Skeletal muscle satellite cell (primary cell): ENCODE measurements at regions not wholly inside any gene's neighbourhood (a gene's known extent, or its start where the extent isn't known, plus 50 kb on each side); places are given as distances from the start of the nearest gene placed in this dataset.
A peak's percentile ranks its signal among the peaks of the same experiment; 100 is the strongest.

ENCODE experiments used
- H3K27me3 ChIP-seq: 2 replicates; pipeline ENCODE4 v1.7.0; 2013; ENCODE audit warnings: low read length; ENCODE audit not compliant: control insufficient read depth, insufficient read depth
- H3K36me3 ChIP-seq: 2 replicates; pipeline ENCODE4 v1.7.0; 2013; ENCODE audit warnings: mild to moderate bottlenecking, control low read depth, low read length; ENCODE audit not compliant: insufficient read depth
- H3K4me1 ChIP-seq: 2 replicates; pipeline ENCODE4 v1.7.0; 2013; ENCODE audit warnings: low read length; ENCODE audit not compliant: control insufficient read depth, insufficient read depth
- H3K4me2 ChIP-seq: 2 replicates; pipeline ENCODE4 v1.7.0; 2013; ENCODE audit warnings: mild to moderate bottlenecking, low read length
- H3K4me3 ChIP-seq: 2 replicates; pipeline ENCODE4 v1.7.0; 2013; ENCODE audit warnings: low read length
- H3K9ac ChIP-seq: 2 replicates; pipeline ENCODE4 v1.7.0; 2013; ENCODE audit warnings: mild to moderate bottlenecking, low read depth, low read length, moderate library complexity
- H3K9me3 ChIP-seq: replicated peaks from 2 replicates; pipeline ENCODE4 v1.7.0; 2013; ENCODE audit warnings: mild to moderate bottlenecking, control low read depth, low read length

DNA sequence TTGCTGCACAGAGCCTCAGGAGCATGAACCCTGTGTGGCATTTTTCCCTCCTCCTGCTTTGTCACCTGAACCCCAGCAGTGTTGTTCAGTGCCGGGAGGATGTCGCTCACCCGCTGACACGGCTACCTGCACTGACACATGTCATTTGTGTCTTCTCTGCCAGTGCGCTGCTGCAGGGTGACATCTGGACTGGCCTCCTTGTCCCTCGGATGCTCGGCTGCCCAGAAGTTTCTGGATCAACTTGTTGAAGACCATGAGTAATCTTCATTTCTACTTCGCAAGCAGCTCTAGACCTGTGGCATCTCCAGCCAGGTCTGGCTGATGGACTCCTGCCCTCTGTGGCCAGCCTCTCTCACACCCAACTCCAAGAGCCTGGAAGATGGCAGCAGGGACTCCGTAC lies 311.1 kb upstream of the C2CD4B start:
- no peak overlapping the region for H3K4me3 ChIP-seq
- H3K4me1 ChIP-seq = peaks cover 33% of the 10 kb centered on the region
- H3K4me2 ChIP-seq = no peak overlapping the region
- H3K27me3 ChIP-seq = no peaks in the 10 kb centered on the region
- H3K9me3 ChIP-seq = no peaks in the 10 kb centered on the region
- no peak overlapping the region for H3K9ac ChIP-seq
- H3K36me3 ChIP-seq = no peaks in the 10 kb centered on the region

DNA sequence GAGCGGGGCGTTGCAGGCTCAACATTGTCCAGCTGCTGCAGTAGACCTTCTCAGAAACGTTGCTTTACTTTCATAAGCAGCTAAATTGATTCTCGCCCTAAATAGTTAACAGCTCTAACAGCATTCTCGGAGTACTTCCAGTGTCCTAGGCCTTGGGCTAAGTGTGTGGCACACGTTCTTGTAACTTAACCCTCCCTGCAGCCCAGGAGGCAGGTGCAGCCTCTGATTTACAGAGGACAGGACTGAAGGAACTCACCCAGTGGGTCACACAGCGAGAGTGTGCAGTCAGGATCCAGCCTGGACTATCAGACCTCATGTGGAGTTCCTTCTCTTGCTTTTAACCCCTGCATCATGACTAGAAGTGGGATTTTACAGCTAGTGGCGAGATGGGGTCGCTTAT lies 312.8 kb upstream of the C2CD4B start:
- Histone ChIP-seq H3K27me3 (no peaks in the 10 kb centered on the region), H3K9ac (no peak overlapping the region), H3K36me3 (no peaks in the 10 kb centered on the region), H3K4me3 (no peak overlapping the region), H3K4me2 (no peak overlapping the region), H3K9me3 (no peaks in the 10 kb centered on the region), H3K4me1 (peaks cover 23% of the 10 kb centered on the region)

DNA sequence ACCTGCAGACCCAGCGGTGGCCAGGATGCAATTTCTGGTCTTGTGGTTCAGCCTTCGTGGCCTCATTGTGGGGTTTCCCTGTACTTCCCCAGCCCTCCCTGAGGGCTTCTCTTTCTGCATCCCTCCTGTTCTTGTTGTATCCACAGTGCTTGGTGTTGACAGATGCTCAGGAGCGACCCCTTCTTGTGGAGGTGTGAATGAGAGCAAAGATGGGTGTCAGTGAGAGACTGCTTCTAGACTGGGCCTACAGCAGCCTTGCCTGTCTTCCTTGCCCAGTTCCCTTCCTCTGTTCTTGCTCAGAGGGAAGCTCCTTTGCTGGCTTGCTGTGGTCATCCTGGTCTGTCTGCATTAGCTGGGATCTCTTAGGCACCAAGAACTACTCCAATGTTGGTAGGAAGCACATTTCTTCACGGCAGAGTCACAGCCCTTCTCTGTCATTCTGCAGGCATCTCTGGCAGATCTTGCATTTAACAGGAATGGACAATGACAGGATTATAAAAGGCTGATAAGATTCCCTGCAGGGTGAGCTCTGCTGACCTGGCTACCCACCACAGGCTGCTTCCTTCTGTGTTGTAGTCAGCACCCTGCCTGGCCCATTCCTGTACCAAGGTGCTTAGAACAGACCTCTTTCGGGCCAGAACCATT lies 317.8 kb upstream of the C2CD4B start:
- H3K9me3 ChIP-seq = no peaks in the 10 kb centered on the region

DNA sequence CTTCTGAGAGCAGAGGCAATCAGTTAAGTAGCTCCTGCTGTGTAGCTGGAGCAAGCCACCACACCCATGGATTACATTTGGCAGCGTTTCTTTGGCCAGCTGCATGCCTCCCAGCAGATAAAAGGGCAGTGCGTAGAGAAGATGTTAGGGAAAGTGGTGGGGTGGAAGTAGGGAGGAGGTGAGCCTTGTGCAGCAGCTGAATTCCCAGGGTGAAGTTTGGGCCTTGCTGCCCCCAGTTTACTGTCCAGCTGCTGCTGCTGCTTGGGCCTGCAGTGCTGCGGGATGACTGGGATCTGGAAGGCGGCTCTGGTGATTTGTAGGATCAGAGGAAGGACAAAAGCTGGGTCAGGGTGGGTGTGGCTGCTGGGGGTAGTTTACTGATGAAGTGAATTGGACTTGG lies 318.7 kb upstream of the C2CD4B start:
- Histone ChIP-seq H3K36me3 (no peaks in the 10 kb centered on the region), H3K4me2 (no peak overlapping the region), H3K4me3 (no peak overlapping the region), H3K9ac (no peak overlapping the region), H3K4me1 (peaks cover 17% of the 10 kb centered on the region), H3K27me3 (no peaks in the 10 kb centered on the region), H3K9me3 (no peaks in the 10 kb centered on the region)

More for the DNA sequence above, 317.8 kb upstream of the C2CD4B start:
- Histone ChIP-seq H3K36me3 (no peaks in the 10 kb centered on the region), H3K4me3 (no peak overlapping the region), H3K4me2 (no peak overlapping the region), H3K27me3 (no peaks in the 10 kb centered on the region), H3K4me1 (peaks cover 17% of the 10 kb centered on the region), H3K9ac (no peak overlapping the region)

DNA sequence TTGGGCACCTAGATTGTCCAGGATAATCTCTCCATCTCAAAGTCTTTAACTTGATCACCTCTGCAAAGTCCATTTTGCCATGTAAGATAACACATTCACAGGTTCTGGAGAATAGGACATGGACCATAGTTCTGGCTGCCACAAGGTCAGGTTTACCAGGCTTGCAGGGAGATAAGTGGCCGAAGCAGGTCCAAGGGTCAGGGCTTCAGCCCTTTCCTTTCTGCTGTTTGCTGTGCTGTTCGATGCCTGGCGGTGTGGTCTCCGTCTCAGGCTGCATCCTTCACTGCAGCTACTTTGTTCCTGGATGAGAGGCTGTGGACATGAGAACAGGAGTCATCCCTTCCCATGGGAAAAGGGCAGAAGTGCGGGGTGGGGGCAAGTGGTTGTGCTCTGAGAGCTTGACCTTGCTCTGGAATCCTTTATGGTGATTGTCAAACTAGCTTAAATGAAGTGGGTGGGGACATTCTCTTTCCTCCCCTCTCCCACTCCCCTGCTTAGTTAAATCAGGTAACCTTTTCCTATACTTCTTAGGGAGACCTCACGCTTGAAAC lies 320.2 kb upstream of the C2CD4B start:
- Histone ChIP-seq H3K4me3 (no peak overlapping the region), H3K36me3 (no peaks in the 10 kb centered on the region), H3K4me2 (no peak overlapping the region), H3K9me3 (no peaks in the 10 kb centered on the region), H3K4me1 (peaks cover 17% of the 10 kb centered on the region), H3K9ac (no peak overlapping the region), H3K27me3 (no peaks in the 10 kb centered on the region)

DNA sequence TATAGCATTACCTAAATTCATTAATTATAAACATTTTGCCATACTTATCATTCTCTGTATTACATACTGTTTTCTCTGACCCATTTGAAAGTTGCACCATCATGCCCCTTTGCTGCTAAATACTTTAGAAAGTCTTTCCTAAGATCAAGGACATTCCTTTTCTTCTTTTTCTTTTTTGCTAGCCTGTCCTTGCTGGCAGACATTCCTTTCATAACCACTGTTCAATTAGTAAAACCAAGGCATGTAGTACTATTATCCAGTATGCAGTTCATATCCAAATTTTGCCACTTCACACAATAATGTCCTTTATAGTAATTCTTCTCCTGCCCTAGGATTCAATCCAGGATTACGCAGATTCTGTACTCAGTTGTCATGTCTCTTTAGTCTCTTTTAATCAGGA lies 321.0 kb upstream of the C2CD4B start:
- Histone ChIP-seq H3K4me1 (peaks cover 17% of the 10 kb centered on the region), H3K9ac (no peak overlapping the region), H3K4me3 (no peak overlapping the region), H3K9me3 (no peaks in the 10 kb centered on the region), H3K36me3 (no peaks in the 10 kb centered on the region), H3K4me2 (no peak overlapping the region), H3K27me3 (no peaks in the 10 kb centered on the region)

DNA sequence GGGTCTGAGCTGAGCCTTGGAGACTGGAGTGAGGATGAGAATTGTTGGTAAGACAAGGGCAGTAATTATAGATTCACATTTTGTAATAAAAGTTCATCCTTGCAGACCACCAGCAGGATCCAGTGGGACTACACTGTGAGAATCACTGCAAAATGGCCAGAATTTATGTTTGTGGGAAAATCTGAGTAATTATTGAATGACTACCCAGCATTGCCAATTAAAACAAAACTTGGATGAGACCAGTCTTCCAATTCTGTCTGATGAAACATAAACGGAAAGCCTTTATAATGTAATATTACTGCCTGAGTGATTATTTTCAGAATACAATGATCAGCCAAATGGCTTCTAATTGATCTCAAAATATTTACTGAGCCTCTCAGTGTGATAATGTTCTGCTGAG lies 323.3 kb upstream of the C2CD4B start:
- H3K36me3 ChIP-seq = no peaks in the 10 kb centered on the region
- no peak overlapping the region for H3K9ac ChIP-seq
- no peaks in the 10 kb centered on the region for H3K27me3 ChIP-seq

DNA sequence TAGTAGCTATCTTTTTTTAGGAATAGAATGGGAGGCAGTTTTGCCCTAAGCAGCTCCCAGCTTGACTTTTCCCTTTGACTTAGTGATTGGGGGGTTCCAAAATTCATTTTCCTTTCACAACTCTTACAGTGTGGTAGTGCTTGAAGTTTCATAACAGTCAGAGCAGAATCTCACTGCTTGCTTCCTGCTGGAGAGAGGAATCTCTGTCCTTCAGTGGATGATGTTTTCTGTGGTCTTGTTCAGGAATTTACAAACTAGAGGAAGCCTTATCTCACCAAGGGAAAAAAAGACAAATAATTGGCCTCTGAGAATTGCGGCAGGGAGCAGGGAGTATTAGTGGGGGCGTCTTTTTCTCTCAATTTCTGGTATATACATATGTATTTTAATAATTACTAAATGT lies 326.6 kb upstream of the C2CD4B start:
- Histone ChIP-seq H3K4me2 (no peak overlapping the region), H3K4me3 (no peak overlapping the region), H3K4me1 (peaks cover 19% of the 10 kb centered on the region), H3K36me3 (no peaks in the 10 kb centered on the region), H3K9me3 (no peaks in the 10 kb centered on the region), H3K9ac (no peak overlapping the region), H3K27me3 (no peaks in the 10 kb centered on the region)

More for the DNA sequence above, 323.3 kb upstream of the C2CD4B start:
- no peak overlapping the region for H3K4me2 ChIP-seq
- peaks cover 15% of the 10 kb centered on the region for H3K4me1 ChIP-seq
- H3K4me3 ChIP-seq = no peak overlapping the region
- no peaks in the 10 kb centered on the region for H3K9me3 ChIP-seq

DNA sequence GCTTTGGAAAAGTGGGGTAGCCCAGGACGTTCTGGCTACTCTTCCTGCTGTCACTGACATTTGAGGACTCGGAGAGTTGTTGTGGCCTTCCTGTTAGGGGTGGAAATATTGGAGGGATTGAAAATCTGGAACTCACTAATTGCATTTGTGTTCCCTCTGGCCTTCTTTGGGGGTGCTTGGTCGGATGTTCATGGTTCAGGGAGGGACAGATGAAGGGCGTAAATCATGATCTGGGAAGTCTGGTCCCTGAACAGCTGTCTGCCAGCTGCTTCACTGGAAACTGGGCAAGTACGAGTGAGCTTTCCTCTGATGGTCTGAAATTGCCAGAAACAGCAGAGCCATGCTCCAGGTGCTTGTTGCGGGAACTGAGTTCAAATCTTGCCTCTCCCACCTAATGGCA lies 327.8 kb upstream of the C2CD4B start:
- H3K9ac ChIP-seq = no peak overlapping the region
- H3K36me3 ChIP-seq = no peaks in the 10 kb centered on the region
- no peak overlapping the region for H3K4me2 ChIP-seq
- no peaks in the 10 kb centered on the region for H3K9me3 ChIP-seq
- H3K27me3 ChIP-seq = no peaks in the 10 kb centered on the region
- H3K4me1 ChIP-seq = peaks cover 21% of the 10 kb centered on the region
- no peak overlapping the region for H3K4me3 ChIP-seq

DNA sequence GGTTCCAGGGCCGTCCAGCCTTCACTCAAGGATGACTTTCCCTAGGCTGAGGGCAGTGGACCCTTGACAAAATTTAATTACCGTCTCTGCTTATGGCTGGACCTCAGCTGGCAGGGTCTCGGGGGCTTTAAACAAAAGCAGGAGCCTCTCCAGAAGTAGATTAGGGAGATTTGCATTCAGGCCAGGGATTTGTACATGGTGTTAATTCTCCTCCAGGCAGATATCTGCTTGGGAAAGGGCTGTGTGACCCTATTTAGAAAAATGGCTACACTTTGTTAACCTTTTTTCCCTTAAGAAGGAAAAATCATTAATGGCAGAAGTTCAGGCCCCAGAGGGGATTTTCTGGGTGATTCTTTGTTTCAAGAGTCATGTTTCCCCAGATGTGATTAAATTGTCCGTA lies 329.1 kb upstream of the C2CD4B start:
- H3K27me3 ChIP-seq = no peaks in the 10 kb centered on the region
- H3K36me3 ChIP-seq = no peaks in the 10 kb centered on the region
- no peaks in the 10 kb centered on the region for H3K9me3 ChIP-seq
- no peak overlapping the region for H3K4me3 ChIP-seq
- H3K9ac ChIP-seq = no peak overlapping the region
- no peak overlapping the region for H3K4me2 ChIP-seq
- peaks cover 21% of the 10 kb centered on the region for H3K4me1 ChIP-seq

DNA sequence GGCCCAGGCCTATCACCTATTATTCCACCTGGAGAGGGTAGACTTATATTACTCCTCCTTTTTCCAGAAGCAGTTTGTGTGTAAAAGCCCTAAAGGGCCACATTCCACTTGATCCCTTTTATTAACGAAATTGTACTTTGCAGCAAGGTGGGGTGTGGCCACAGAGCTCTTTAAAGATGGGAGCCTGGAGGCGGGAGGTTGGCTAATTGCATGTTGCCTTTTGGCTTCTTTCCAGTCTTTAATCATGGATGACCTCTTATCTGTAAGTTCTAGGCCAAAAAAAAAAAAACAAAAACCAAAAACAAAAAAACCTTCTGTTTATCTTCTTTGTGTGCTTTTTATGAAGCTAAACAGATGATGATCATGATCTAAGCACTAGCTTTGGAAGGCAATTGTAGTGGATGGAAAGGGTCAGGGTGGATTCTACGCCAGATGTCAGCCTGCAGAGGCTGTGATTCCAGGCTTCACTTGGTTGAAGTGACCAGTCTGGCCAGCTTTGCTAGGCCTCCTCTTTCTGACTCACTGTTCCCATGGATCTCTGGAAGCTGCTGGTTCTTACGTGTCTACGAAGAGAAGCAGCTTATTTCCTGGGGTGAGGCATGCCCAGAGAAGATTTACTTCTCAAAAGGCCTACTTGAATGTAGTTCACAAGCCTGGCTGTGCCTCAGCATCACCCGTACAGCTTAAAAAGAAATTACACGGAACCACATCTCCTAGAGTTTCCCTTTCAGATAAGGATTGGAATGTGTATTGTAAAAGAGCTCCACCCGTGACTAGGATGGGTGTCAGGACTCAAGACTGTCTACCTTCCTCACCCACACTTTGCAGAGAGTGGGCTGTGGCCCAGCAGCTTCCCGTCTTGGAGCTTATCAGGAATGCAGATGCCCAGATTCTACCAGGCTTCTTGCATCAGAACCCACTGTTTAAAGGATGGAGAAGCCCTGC lies 330.9 kb upstream of the C2CD4B start:
- no peak overlapping the region for H3K4me3 ChIP-seq
- H3K9me3 ChIP-seq = no peaks in the 10 kb centered on the region
- H3K27me3 ChIP-seq = no peaks in the 10 kb centered on the region
- no peaks in the 10 kb centered on the region for H3K36me3 ChIP-seq
- H3K4me2 ChIP-seq = peak overlapping the region; percentile 5
- peaks cover 21% of the 10 kb centered on the region for H3K4me1 ChIP-seq
- H3K9ac ChIP-seq = peak overlapping the region; percentile 42
